OCI-LY7 (cell line): ENCODE measurements at regions not wholly inside any gene's neighbourhood (a gene's known extent, or its start where the extent isn't known, plus 50 kb on each side); places are given as distances from the start of the nearest gene placed in this dataset.
"Not testable (repeated sequence)": the region's sequence is repeated elsewhere in the genome, so short reads cannot be mapped to it uniquely, and the experiment has no call there.

Experiments
- BruUV-seq: library from RNA; stranded (reverse); fragments of 400-500 nt; replicated peaks from 2 replicates; lab custom pipeline; 2021; lab: Mats Ljungman, UMichigan
- CTCF ChIA-PET: fragments of 300-600 bp; sonication (Branson Sonifier 250); formaldehyde crosslinking; loops from one replicate; lab custom pipeline; 2022; ENCODE audit warnings: antibody characterized with exemption; ENCODE audit not compliant: unreplicated experiment; lab: Charles Lee
- POLR2A ChIA-PET: fragments of 300-600 bp; sonication (Branson Sonifier 250); formaldehyde crosslinking; loops from one replicate; lab custom pipeline; 2022; ENCODE audit warnings: antibody characterized with exemption; lab: Charles Lee
- DNase-seq: peaks from one replicate; pipeline ENCODE4 v3.0.0-alpha.2; 2015; ENCODE audit warnings: low spot score
- H2AFZ ChIP-seq: fragments of 200-600 bp; sonication (generic), shearing (Covaris generic); 2 replicates; pipeline ENCODE4 v1.6.1; 2014; ENCODE audit warnings: mild to moderate bottlenecking, antibody characterized with exemption, low read length, moderate library complexity
- H3K27ac ChIP-seq: fragments of 200-600 bp; sonication (generic); 2 replicates; pipeline ENCODE4 v1.5.1; 2014; ENCODE audit warnings: mixed run types, low read depth, mild to moderate bottlenecking, moderate library complexity, low read length, inconsistent platforms; ENCODE audit not compliant: poor library complexity, severe bottlenecking
- H3K36me3 ChIP-seq: fragments of 200-600 bp; sonication (generic); 2 replicates; pipeline ENCODE4 v1.6.1; 2014; ENCODE audit warnings: mild to moderate bottlenecking, antibody characterized with exemption, low read length, moderate library complexity, mixed read lengths; ENCODE audit not compliant: insufficient read depth
- H3K4me1 ChIP-seq: fragments of 200-600 bp; sonication (generic); 2 replicates; pipeline ENCODE4 v1.5.1; 2014; ENCODE audit warnings: mild to moderate bottlenecking, low read length; ENCODE audit not compliant: insufficient read depth, poor library complexity, severe bottlenecking
- H3K4me2 ChIP-seq: fragments of 200-600 bp; sonication (generic); 2 replicates; pipeline ENCODE4 v1.6.1; 2014; ENCODE audit warnings: mild to moderate bottlenecking, low read length
- H3K4me3 ChIP-seq: fragments of 200-600 bp; sonication (generic); 2 replicates; pipeline ENCODE4 v1.5.1; 2014; ENCODE audit warnings: mild to moderate bottlenecking, low read depth, low read length; ENCODE audit not compliant: poor library complexity, severe bottlenecking
- H3K79me2 ChIP-seq: fragments of 200-600 bp; sonication (generic); 2 replicates; pipeline ENCODE4 v1.6.1; 2016; ENCODE audit warnings: low read depth, mild to moderate bottlenecking, low read length, moderate library complexity, mixed read lengths; ENCODE audit not compliant: insufficient read depth
- H3K9me2 ChIP-seq: fragments of 200-600 bp; sonication (generic); 2 replicates; pipeline ENCODE4 v1.6.1; 2016; ENCODE audit warnings: mild to moderate bottlenecking, low read length, mixed read lengths; ENCODE audit not compliant: insufficient read depth
- H3K9me3 ChIP-seq: fragments of 200-600 bp; sonication (generic); 2 replicates; pipeline ENCODE4 v1.6.1; 2014; ENCODE audit warnings: mild to moderate bottlenecking, mixed run types, low read length, mixed read lengths
- H4K20me1 ChIP-seq: fragments of 200-600 bp; sonication (generic); 2 replicates; pipeline ENCODE4 v1.6.1; 2014; ENCODE audit warnings: mild to moderate bottlenecking, antibody characterized with exemption, low read length, moderate library complexity, mixed read lengths; ENCODE audit not compliant: insufficient read depth
- EZH2phosphoT487 ChIP-seq: fragments of 200-600 bp; sonication (generic); IDR thresholded peaks from 2 replicates; pipeline ENCODE4 v1.6.1; 2018; ENCODE audit warnings: low read depth, borderline replicate concordance, mild to moderate bottlenecking, mixed run types, antibody characterized with exemption, low read length, moderate library complexity, mixed read lengths
- intact Hi-C: fragments of 100-400 bp; cut with micrococcal nuclease; formaldehyde crosslinking; loops from one replicate; pipeline ENCODE4 v1.10.0; 2022; ENCODE audit not compliant: unreplicated experiment
- TF ChIP-seq, protein P1 (sequence below): fragments of 200-600 bp; sonication (generic); conservative IDR thresholded peaks from 2 replicates; pipeline ENCODE4 v1.5.1; 2014; ENCODE audit warnings: mild to moderate bottlenecking, antibody characterized with exemption, low read length, moderate library complexity, mixed read lengths

- Histone ChIP-seq H3K9me2 (no peaks in the 10 kb centered on the region), H4K20me1 (no peaks in the 10 kb centered on the region), H3K4me3 (no peak overlapping the region), H2AFZ (no peak overlapping the region), H3K36me3 (no peaks in the 10 kb centered on the region), H3K27ac (no peak overlapping the region), H3K9me3 (no peaks in the 10 kb centered on the region), H3K4me1 (no peaks in the 10 kb centered on the region), H3K79me2 (no peaks in the 10 kb centered on the region), H3K4me2 (no peak overlapping the region)
- TF ChIP-seq EZH2phosphoT487 = no peak
- TF ChIP-seq, protein P1, sequence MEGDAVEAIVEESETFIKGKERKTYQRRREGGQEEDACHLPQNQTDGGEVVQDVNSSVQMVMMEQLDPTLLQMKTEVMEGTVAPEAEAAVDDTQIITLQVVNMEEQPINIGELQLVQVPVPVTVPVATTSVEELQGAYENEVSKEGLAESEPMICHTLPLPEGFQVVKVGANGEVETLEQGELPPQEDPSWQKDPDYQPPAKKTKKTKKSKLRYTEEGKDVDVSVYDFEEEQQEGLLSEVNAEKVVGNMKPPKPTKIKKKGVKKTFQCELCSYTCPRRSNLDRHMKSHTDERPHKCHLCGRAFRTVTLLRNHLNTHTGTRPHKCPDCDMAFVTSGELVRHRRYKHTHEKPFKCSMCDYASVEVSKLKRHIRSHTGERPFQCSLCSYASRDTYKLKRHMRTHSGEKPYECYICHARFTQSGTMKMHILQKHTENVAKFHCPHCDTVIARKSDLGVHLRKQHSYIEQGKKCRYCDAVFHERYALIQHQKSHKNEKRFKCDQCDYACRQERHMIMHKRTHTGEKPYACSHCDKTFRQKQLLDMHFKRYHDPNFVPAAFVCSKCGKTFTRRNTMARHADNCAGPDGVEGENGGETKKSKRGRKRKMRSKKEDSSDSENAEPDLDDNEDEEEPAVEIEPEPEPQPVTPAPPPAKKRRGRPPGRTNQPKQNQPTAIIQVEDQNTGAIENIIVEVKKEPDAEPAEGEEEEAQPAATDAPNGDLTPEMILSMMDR = no peak
- BruUV-seq = no TSS peak
- ChIA-PET POLR2A (interaction anchor here (0.6 kb wide), 1 partner anchor 950 kb away, joined by 3 read pairs; no protein-coding TSS in a partner anchor), CTCF (no interaction called here)
- intact Hi-C loops = no loop called here
- no peak for DNase-seq
These were observed 1722.9 kb upstream of the AGA start for GRCh38 chr4:179165000-179165738.

GRCh38 chr4:179165862-179166261 lies 1723.6 kb upstream of the AGA start:
- Histone ChIP-seq H3K9me2 (no peaks in the 10 kb centered on the region), H3K36me3 (no peaks in the 10 kb centered on the region), H3K4me1 (no peaks in the 10 kb centered on the region), H3K9me3 (no peaks in the 10 kb centered on the region), H3K27ac (no peak overlapping the region), H3K4me3 (no peak overlapping the region), H4K20me1 (no peaks in the 10 kb centered on the region), H3K79me2 (no peaks in the 10 kb centered on the region), H3K4me2 (no peak overlapping the region), H2AFZ (no peak overlapping the region)
- POLR2A ChIA-PET = no interaction called here
- no peak for DNase-seq
- intact Hi-C loops = no loop called here
- CTCF ChIA-PET = no interaction called here
- TF ChIP-seq, protein P1 = no peak
- no peak for TF ChIP-seq EZH2phosphoT487
- no TSS peak for BruUV-seq

DNA sequence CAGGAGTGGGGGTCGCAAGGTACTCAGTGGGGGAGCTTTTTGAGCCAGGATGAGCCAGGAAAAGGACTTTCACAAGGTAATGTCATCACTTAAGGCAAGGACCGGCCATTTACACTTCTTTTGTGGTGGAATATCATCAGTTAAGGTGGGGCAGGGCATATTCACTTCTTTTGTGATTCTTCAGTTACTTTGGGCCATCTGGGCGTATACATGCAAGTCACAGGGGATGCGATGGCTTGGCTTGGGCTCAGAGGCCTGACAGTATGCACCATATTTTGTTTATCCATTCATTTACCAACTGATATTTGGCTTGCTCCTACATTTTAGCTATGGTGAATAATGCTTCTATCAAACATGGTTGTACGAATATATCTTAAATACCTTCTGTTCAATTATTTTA lies 1728.1 kb upstream of the AGA start:
- H3K4me3 ChIP-seq, H3K79me2 ChIP-seq, H3K9me3 ChIP-seq, H3K4me1 ChIP-seq, H3K9me2 ChIP-seq, H4K20me1 ChIP-seq, H2AFZ ChIP-seq, H3K36me3 ChIP-seq, BruUV-seq, H3K27ac ChIP-seq, H3K4me2 ChIP-seq, CTCF ChIA-PET, intact Hi-C loops, POLR2A ChIA-PET, DNase-seq: not testable (repeated sequence)
